OCI-LY7 (cell line): ENCODE measurements at regions not wholly inside any gene's neighbourhood (a gene's known extent, or its start where the extent isn't known, plus 50 kb on each side); places are given as distances from the start of the nearest gene placed in this dataset.

Experiments
- BruUV-seq: library from RNA; stranded (reverse); fragments of 400-500 nt; replicated peaks from 2 replicates; lab custom pipeline; 2021; lab: Mats Ljungman, UMichigan
- CTCF ChIA-PET: fragments of 300-600 bp; sonication (Branson Sonifier 250); formaldehyde crosslinking; loops from one replicate; lab custom pipeline; 2022; ENCODE audit warnings: antibody characterized with exemption; ENCODE audit not compliant: unreplicated experiment; lab: Charles Lee
- POLR2A ChIA-PET: fragments of 300-600 bp; sonication (Branson Sonifier 250); formaldehyde crosslinking; loops from one replicate; lab custom pipeline; 2022; ENCODE audit warnings: antibody characterized with exemption; lab: Charles Lee
- DNase-seq: peaks from one replicate; pipeline ENCODE4 v3.0.0-alpha.2; 2015; ENCODE audit warnings: low spot score
- H2AFZ ChIP-seq: fragments of 200-600 bp; sonication (generic), shearing (Covaris generic); 2 replicates; pipeline ENCODE4 v1.6.1; 2014; ENCODE audit warnings: mild to moderate bottlenecking, antibody characterized with exemption, low read length, moderate library complexity
- H3K27ac ChIP-seq: fragments of 200-600 bp; sonication (generic); 2 replicates; pipeline ENCODE4 v1.5.1; 2014; ENCODE audit warnings: mixed run types, low read depth, mild to moderate bottlenecking, moderate library complexity, low read length, inconsistent platforms; ENCODE audit not compliant: poor library complexity, severe bottlenecking
- H3K36me3 ChIP-seq: fragments of 200-600 bp; sonication (generic); 2 replicates; pipeline ENCODE4 v1.6.1; 2014; ENCODE audit warnings: mild to moderate bottlenecking, antibody characterized with exemption, low read length, moderate library complexity, mixed read lengths; ENCODE audit not compliant: insufficient read depth
- H3K4me1 ChIP-seq: fragments of 200-600 bp; sonication (generic); 2 replicates; pipeline ENCODE4 v1.5.1; 2014; ENCODE audit warnings: mild to moderate bottlenecking, low read length; ENCODE audit not compliant: insufficient read depth, poor library complexity, severe bottlenecking
- H3K4me2 ChIP-seq: fragments of 200-600 bp; sonication (generic); 2 replicates; pipeline ENCODE4 v1.6.1; 2014; ENCODE audit warnings: mild to moderate bottlenecking, low read length
- H3K4me3 ChIP-seq: fragments of 200-600 bp; sonication (generic); 2 replicates; pipeline ENCODE4 v1.5.1; 2014; ENCODE audit warnings: mild to moderate bottlenecking, low read depth, low read length; ENCODE audit not compliant: poor library complexity, severe bottlenecking
- H3K79me2 ChIP-seq: fragments of 200-600 bp; sonication (generic); 2 replicates; pipeline ENCODE4 v1.6.1; 2016; ENCODE audit warnings: low read depth, mild to moderate bottlenecking, low read length, moderate library complexity, mixed read lengths; ENCODE audit not compliant: insufficient read depth
- H3K9me2 ChIP-seq: fragments of 200-600 bp; sonication (generic); 2 replicates; pipeline ENCODE4 v1.6.1; 2016; ENCODE audit warnings: mild to moderate bottlenecking, low read length, mixed read lengths; ENCODE audit not compliant: insufficient read depth
- H3K9me3 ChIP-seq: fragments of 200-600 bp; sonication (generic); 2 replicates; pipeline ENCODE4 v1.6.1; 2014; ENCODE audit warnings: mild to moderate bottlenecking, mixed run types, low read length, mixed read lengths
- H4K20me1 ChIP-seq: fragments of 200-600 bp; sonication (generic); 2 replicates; pipeline ENCODE4 v1.6.1; 2014; ENCODE audit warnings: mild to moderate bottlenecking, antibody characterized with exemption, low read length, moderate library complexity, mixed read lengths; ENCODE audit not compliant: insufficient read depth
- CTCF ChIP-seq: fragments of 200-600 bp; sonication (generic); conservative IDR thresholded peaks from 2 replicates; pipeline ENCODE4 v1.5.1; 2014; ENCODE audit warnings: mild to moderate bottlenecking, antibody characterized with exemption, low read length, moderate library complexity, mixed read lengths
- EZH2phosphoT487 ChIP-seq: fragments of 200-600 bp; sonication (generic); IDR thresholded peaks from 2 replicates; pipeline ENCODE4 v1.6.1; 2018; ENCODE audit warnings: low read depth, borderline replicate concordance, mild to moderate bottlenecking, mixed run types, antibody characterized with exemption, low read length, moderate library complexity, mixed read lengths
- intact Hi-C: fragments of 100-400 bp; cut with micrococcal nuclease; formaldehyde crosslinking; loops from one replicate; pipeline ENCODE4 v1.10.0; 2022; ENCODE audit not compliant: unreplicated experiment

- no peaks in the 10 kb centered on the region for H4K20me1 ChIP-seq
- CTCF ChIA-PET: no interaction called here
Observed at GRCh38 chr11:12603143-12604088, 70.8 kb upstream of the TEAD1 start.

DNA sequence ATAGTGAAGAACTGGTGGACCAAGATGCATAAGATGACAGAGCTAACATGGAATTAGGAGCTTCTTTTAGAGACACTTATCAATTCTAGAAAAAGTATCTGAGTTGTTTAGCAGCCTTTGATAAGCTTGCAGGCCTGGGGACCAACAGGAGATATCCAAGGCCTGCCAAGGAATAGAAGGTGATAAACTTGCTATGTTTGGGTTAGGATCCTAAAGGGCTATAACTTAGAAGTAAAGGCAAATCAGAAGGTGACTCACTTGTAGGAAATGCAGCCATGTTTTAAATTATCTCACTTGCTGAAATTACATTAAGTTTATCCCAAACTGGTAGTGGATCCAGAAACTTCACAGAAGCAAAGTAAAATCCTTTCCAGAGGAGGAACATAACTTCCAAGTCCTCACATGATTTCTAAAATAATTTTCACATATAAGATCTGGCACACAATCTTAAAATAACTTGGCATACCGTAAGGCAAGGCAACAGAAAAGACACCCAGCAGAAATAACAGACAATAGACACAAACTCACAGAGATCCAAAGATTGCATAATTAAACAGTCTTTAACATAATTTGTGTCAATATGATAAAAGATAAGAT lies 69.6 kb upstream of the TEAD1 start:
- Histone ChIP-seq H3K79me2 (no peaks in the 10 kb centered on the region), H2AFZ (no peak overlapping the region), H3K4me1 (no peaks in the 10 kb centered on the region), H3K36me3 (no peaks in the 10 kb centered on the region), H3K4me3 (no peak overlapping the region), H4K20me1 (no peaks in the 10 kb centered on the region), H3K9me2 (no peaks in the 10 kb centered on the region), H3K9me3 (no peaks in the 10 kb centered on the region), H3K4me2 (no peak overlapping the region), H3K27ac (no peak overlapping the region)
- DNase-seq: no peak
- ChIA-PET POLR2A (interaction anchor here (0.7 kb wide), 1 partner anchor 286 kb away, joined by 3 read pairs; no protein-coding TSS in a partner anchor), CTCF (no interaction called here)
- no TSS peak for BruUV-seq
- intact Hi-C loops: no loop called here
- TF ChIP-seq EZH2phosphoT487 (no peak), CTCF (no peak)

More at GRCh38 chr11:12603143-12604088, 70.8 kb upstream of the TEAD1 start:
- Histone ChIP-seq H3K9me3 (no peaks in the 10 kb centered on the region), H3K4me1 (no peaks in the 10 kb centered on the region), H3K36me3 (no peaks in the 10 kb centered on the region), H3K4me2 (no peak overlapping the region), H3K27ac (no peak overlapping the region), H3K79me2 (no peaks in the 10 kb centered on the region), H3K9me2 (no peaks in the 10 kb centered on the region), H3K4me3 (no peak overlapping the region), H2AFZ (no peak overlapping the region)
- POLR2A ChIA-PET: no interaction called here
- no peak for TF ChIP-seq CTCF
- no peak for TF ChIP-seq EZH2phosphoT487
- DNase-seq: no peak
- intact Hi-C loops: no loop called here
- BruUV-seq: no TSS peak
